ENCODE measurements at regions not wholly inside any gene's neighbourhood (a gene's known extent, or its start where the extent isn't known, plus 50 kb on each side); places are given as distances from the start of the nearest gene placed in this dataset.

DNA sequence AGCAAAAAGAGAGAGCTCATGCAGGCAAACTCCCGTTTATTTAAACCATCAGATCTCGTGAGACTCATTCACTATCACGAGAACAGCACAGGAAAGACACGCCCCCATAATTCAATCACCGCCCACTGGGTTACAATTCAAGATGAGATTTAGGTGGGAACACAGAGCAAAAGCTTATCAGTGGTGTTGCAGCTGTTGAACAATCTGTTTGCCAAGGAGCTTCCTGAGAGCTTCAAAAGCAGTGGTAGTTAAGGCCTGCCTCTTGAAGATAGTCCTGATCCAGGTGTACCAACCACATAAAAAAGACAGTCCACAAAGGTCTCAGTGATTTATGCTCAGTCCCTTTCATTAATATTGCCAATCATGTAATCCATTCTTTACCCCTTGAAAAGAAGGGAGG lies 269.4 kb upstream of the IRAK1BP1 start:
- no peak for TF ChIP-seq RXRA (IDR thresholded peaks at IDR 0.05)
- TF ChIP-seq, protein P1, sequence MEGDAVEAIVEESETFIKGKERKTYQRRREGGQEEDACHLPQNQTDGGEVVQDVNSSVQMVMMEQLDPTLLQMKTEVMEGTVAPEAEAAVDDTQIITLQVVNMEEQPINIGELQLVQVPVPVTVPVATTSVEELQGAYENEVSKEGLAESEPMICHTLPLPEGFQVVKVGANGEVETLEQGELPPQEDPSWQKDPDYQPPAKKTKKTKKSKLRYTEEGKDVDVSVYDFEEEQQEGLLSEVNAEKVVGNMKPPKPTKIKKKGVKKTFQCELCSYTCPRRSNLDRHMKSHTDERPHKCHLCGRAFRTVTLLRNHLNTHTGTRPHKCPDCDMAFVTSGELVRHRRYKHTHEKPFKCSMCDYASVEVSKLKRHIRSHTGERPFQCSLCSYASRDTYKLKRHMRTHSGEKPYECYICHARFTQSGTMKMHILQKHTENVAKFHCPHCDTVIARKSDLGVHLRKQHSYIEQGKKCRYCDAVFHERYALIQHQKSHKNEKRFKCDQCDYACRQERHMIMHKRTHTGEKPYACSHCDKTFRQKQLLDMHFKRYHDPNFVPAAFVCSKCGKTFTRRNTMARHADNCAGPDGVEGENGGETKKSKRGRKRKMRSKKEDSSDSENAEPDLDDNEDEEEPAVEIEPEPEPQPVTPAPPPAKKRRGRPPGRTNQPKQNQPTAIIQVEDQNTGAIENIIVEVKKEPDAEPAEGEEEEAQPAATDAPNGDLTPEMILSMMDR (IDR thresholded peaks at IDR 0.05; ENCODE audit: low read depth, low read length, missing input control) = no peak
- TF ChIP-seq GABPA (IDR thresholded peaks at IDR 0.05 in 1 of 2, conservative IDR thresholded peaks at IDR 0.05 in 1 of 2) = no peak
- TF ChIP-seq SP1 (IDR thresholded peaks at IDR 0.05) = no peak
- no peak for TF ChIP-seq HNF4A (conservative IDR thresholded peaks at IDR 0.05)
